H9 (cell line): ENCODE measurements at regions not wholly inside any gene's neighbourhood (a gene's known extent, or its start where the extent isn't known, plus 50 kb on each side); places are given as distances from the start of the nearest gene placed in this dataset.

ENCODE experiments used
- DNase-seq: peaks from one replicate; pipeline ENCODE4 v3.0.0-alpha.2; 2017
- H2AFZ ChIP-seq: one replicate; pipeline ENCODE4 v1.6.1; 2013; ENCODE audit warnings: mild to moderate bottlenecking, low read length, control low read depth, moderate library complexity
- H2AK5ac ChIP-seq: 2 replicates; pipeline ENCODE4 v1.6.1; 2013; ENCODE audit warnings: low read length, control low read depth, mixed read lengths; ENCODE audit not compliant: insufficient read length
- H2BK120ac ChIP-seq: one replicate; pipeline ENCODE4 v1.6.1; 2013; ENCODE audit warnings: low read depth, mild to moderate bottlenecking, low read length, control low read depth, inconsistent platforms; ENCODE audit not compliant: poor library complexity, severe bottlenecking
- H2BK12ac ChIP-seq: 2 replicates; pipeline ENCODE4 v1.6.1; 2013; ENCODE audit warnings: low read length, control low read depth, mixed read lengths, low read depth; ENCODE audit not compliant: insufficient read length
- H2BK15ac ChIP-seq: 2 replicates; pipeline ENCODE4 v1.6.1; 2013; ENCODE audit warnings: low read depth, low read length, control low read depth
- H2BK20ac ChIP-seq: one replicate; pipeline ENCODE4 v1.6.1; 2013; ENCODE audit warnings: low read depth, mild to moderate bottlenecking, low read length, control low read depth, inconsistent platforms; ENCODE audit not compliant: poor library complexity, severe bottlenecking
- H2BK5ac ChIP-seq: 2 replicates; pipeline ENCODE4 v1.6.1; 2013; ENCODE audit warnings: low read length, control low read depth, mixed read lengths; ENCODE audit not compliant: insufficient read length
- H3K14ac ChIP-seq: 2 replicates; pipeline ENCODE4 v1.6.1; 2013; ENCODE audit warnings: low read length, control low read depth; ENCODE audit not compliant: insufficient read depth
- H3K18ac ChIP-seq: 2 replicates; pipeline ENCODE4 v1.6.1; 2013; ENCODE audit warnings: low read depth, mild to moderate bottlenecking, mixed read lengths, low read length, control low read depth; ENCODE audit not compliant: insufficient read length
- H3K23ac ChIP-seq: 2 replicates; pipeline ENCODE4 v1.6.1; 2013; ENCODE audit warnings: low read length, control low read depth, mixed read lengths, low read depth; ENCODE audit not compliant: insufficient read length
- H3K23me2 ChIP-seq: 2 replicates; pipeline ENCODE4 v1.6.1; 2013; ENCODE audit warnings: low read depth, mild to moderate bottlenecking, mixed read lengths, low read length, control low read depth; ENCODE audit not compliant: insufficient read length, poor library complexity, severe bottlenecking
- H3K27ac ChIP-seq: 2 replicates; pipeline ENCODE4 v1.5.1; 2013; ENCODE audit warnings: low read length, control low read depth, mixed read lengths, low read depth; ENCODE audit not compliant: insufficient read length
- H3K27me3 ChIP-seq: 2 replicates; pipeline ENCODE4 v1.6.1; 2013; ENCODE audit warnings: low read length, control low read depth, inconsistent platforms; ENCODE audit not compliant: insufficient read depth
- H3K4ac ChIP-seq: 2 replicates; pipeline ENCODE4 v1.6.1; 2013; ENCODE audit warnings: low read depth, mild to moderate bottlenecking, control low read depth, inconsistent platforms, low read length, moderate library complexity
- H3K4me1 ChIP-seq: 2 replicates; pipeline ENCODE4 v1.6.1; 2013; ENCODE audit warnings: low read length, control low read depth, inconsistent platforms; ENCODE audit not compliant: insufficient read depth
- H3K4me2 ChIP-seq: 2 replicates; pipeline ENCODE4 v1.6.1; 2013; ENCODE audit warnings: low read length, control low read depth, mixed read lengths; ENCODE audit not compliant: insufficient read length, insufficient read depth
- H3K56ac ChIP-seq: 2 replicates; pipeline ENCODE4 v1.6.1; 2013; ENCODE audit warnings: low read depth, mild to moderate bottlenecking, mixed read lengths, low read length, control low read depth; ENCODE audit not compliant: insufficient read length
- H3K79me1 ChIP-seq: 2 replicates; pipeline ENCODE4 v1.6.1; 2013; ENCODE audit warnings: low read depth, mild to moderate bottlenecking, moderate library complexity, low read length, control low read depth, inconsistent platforms; ENCODE audit not compliant: insufficient read depth, poor library complexity, severe bottlenecking
- H3K79me2 ChIP-seq: 2 replicates; pipeline ENCODE4 v1.6.1; 2013; ENCODE audit warnings: low read length, control low read depth, inconsistent platforms; ENCODE audit not compliant: insufficient read depth
- H3K9ac ChIP-seq: 2 replicates; pipeline ENCODE4 v1.6.1; 2013; ENCODE audit warnings: low read length, control low read depth, mixed read lengths; ENCODE audit not compliant: insufficient read length; ENCODE audit errors: extremely low read depth
- H3K9me3 ChIP-seq: one replicate; pipeline ENCODE4 v1.6.1; 2013; ENCODE audit warnings: low read depth, low read length, inconsistent platforms; ENCODE audit not compliant: control insufficient read depth
- H3T11ph ChIP-seq: one replicate; pipeline ENCODE4 v1.6.1; 2013; ENCODE audit warnings: mild to moderate bottlenecking, low read length, control low read depth, inconsistent platforms
- H4K20me1 ChIP-seq: one replicate; pipeline ENCODE4 v1.6.1; 2013; ENCODE audit not compliant: control insufficient read depth, insufficient read length, insufficient read depth
- H4K5ac ChIP-seq: 2 replicates; pipeline ENCODE4 v1.6.1; 2013; ENCODE audit warnings: low read depth, mild to moderate bottlenecking, mixed read lengths, low read length, control low read depth; ENCODE audit not compliant: insufficient read length
- H4K8ac ChIP-seq: replicated peaks from 2 replicates; pipeline ENCODE4 v1.6.1; 2013; ENCODE audit warnings: low read length, control low read depth, mixed read lengths, low read depth; ENCODE audit not compliant: insufficient read length
- H4K91ac ChIP-seq: 2 replicates; pipeline ENCODE4 v1.6.1; 2013; ENCODE audit warnings: low read depth, mild to moderate bottlenecking, moderate library complexity, mixed read lengths, low read length, control low read depth; ENCODE audit not compliant: insufficient read length
- H3K27ac Mint-ChIP-seq, 3 experiments: 2 replicates in 2 of 3; 3 replicates in 1 of 3; pipeline ENCODE4 v1.8.0; 2020 to 2021; ENCODE audit warnings: mixed read lengths in 3 of 3, mild to moderate bottlenecking in 1 of 3, moderate library complexity in 1 of 3
- H3K27me3 Mint-ChIP-seq: 2 replicates; pipeline ENCODE4 v1.8.0; 2021; ENCODE audit warnings: low read depth, mild to moderate bottlenecking, moderate library complexity, mixed read lengths
- H3K36me3 Mint-ChIP-seq, 3 experiments: 2 replicates in 2 of 3; 3 replicates in 1 of 3; pipeline ENCODE4 v1.8.0; 2020 to 2021; ENCODE audit warnings: low read depth in 3 of 3, mixed read lengths in 3 of 3; ENCODE audit not compliant: insufficient read depth in 1 of 3
- H3K4me1 Mint-ChIP-seq, 2 experiments: 2 replicates each; pipeline ENCODE4 v1.8.0; 2020; ENCODE audit warnings: mixed read lengths in 2 of 2
- H3K4me3 Mint-ChIP-seq, 2 experiments: 2 replicates in 1 of 2; 3 replicates in 1 of 2; pipeline ENCODE4 v1.8.0; 2020 to 2021; ENCODE audit warnings: mild to moderate bottlenecking in 2 of 2, mixed read lengths in 2 of 2, moderate library complexity in 1 of 2
- H3K9me3 Mint-ChIP-seq, 2 experiments: 2 replicates in 1 of 2; 3 replicates in 1 of 2; pipeline ENCODE4 v1.8.0; 2020; ENCODE audit warnings: mild to moderate bottlenecking in 2 of 2, mixed read lengths in 2 of 2, moderate library complexity in 1 of 2
- WGBS: extraction: QIAGEN DNeasy Blood & Tissue Kit; methylation state at CpG from one replicate; pipeline ENCODE4 v1.1.7; 2013; ENCODE audit warnings: missing lambda C conversion rate, low lambda C conversion rate, mixed read lengths; ENCODE audit not compliant: insufficient read length; ENCODE audit errors: extremely low coverage; 5-methylcytosine and 5-hydroxymethylcytosine counted together
- TF ChIP-seq, protein P1 (sequence below): fragments of 200-600 bp; sonication (generic); conservative IDR thresholded peaks from 3 replicates; pipeline ENCODE4 v1.8.0; 2021; ENCODE audit warnings: antibody characterized with exemption, mild to moderate bottlenecking

DNA sequence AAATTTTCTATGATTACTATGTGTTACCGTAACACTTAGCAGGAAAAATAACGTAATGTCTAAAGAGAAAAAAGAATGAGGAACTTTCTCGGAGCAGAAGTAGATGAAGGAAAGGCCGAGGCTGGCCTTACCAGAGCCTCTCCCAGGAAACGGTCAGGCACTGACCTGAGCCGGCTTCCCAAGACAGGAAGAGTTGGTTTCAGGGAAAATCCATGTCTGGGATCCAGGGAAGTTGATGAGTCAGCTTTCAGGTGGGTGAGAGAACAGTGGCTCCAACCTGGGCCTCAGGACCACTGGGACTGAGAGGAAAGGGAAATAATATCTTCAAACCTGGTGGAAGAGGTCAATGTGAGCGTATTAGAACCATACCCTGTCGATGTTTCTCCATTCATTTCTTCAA, 93.3 kb upstream of the UBL3 start:
- Histone ChIP-seq H3K23me2 (no peaks in the 10 kb centered on the region), H2BK12ac (no peak overlapping the region), H3K9ac (no peak overlapping the region), H2BK120ac (no peak overlapping the region), H4K8ac (no peak overlapping the region), H3K56ac (no peak overlapping the region), H3K23ac (no peak overlapping the region), H3K27me3 (peaks cover 3% of the 10 kb centered on the region; the same call in 1 of the 2 replicates), H2AK5ac (no peak overlapping the region), H3T11ph (no peak overlapping the region), H3K27ac (no peak overlapping the region), H4K91ac (no peak overlapping the region), H3K4ac (no peak overlapping the region), H2BK15ac (no peak overlapping the region), H4K5ac (no peak overlapping the region), H3K14ac (no peak overlapping the region), H3K18ac (no peak overlapping the region), H3K79me2 (no peaks in the 10 kb centered on the region), H2BK20ac (no peak overlapping the region), H2BK5ac (no peak overlapping the region), H2AFZ (no peak overlapping the region), H3K4me2 (no peak overlapping the region), H4K20me1 (no peaks in the 10 kb centered on the region), H3K9me3 (no peaks in the 10 kb centered on the region), H3K79me1 (no peaks in the 10 kb centered on the region), H3K4me1 (peaks cover 20% of the 10 kb centered on the region)
- DNase-seq, result no peak
- TF ChIP-seq, protein P1, sequence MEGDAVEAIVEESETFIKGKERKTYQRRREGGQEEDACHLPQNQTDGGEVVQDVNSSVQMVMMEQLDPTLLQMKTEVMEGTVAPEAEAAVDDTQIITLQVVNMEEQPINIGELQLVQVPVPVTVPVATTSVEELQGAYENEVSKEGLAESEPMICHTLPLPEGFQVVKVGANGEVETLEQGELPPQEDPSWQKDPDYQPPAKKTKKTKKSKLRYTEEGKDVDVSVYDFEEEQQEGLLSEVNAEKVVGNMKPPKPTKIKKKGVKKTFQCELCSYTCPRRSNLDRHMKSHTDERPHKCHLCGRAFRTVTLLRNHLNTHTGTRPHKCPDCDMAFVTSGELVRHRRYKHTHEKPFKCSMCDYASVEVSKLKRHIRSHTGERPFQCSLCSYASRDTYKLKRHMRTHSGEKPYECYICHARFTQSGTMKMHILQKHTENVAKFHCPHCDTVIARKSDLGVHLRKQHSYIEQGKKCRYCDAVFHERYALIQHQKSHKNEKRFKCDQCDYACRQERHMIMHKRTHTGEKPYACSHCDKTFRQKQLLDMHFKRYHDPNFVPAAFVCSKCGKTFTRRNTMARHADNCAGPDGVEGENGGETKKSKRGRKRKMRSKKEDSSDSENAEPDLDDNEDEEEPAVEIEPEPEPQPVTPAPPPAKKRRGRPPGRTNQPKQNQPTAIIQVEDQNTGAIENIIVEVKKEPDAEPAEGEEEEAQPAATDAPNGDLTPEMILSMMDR, result no peak
- H3K27me3 Mint-ChIP-seq, result peaks cover 38% of the 10 kb centered on the region
- H3K27ac Mint-ChIP-seq, result peak overlapping the region; percentile 85 to 94 (median 92)
- peaks cover 0 to 4% (median 2%) of the 10 kb centered on the region in 3 experiments; a peak in 2 of 7 replicates for H3K36me3 Mint-ChIP-seq
- H3K4me3 Mint-ChIP-seq, result 0 out of 5 replicates have a peak overlapping the region, but pooled peaks of 1 of the 2 experiments have one; percentile 43
- no CpG with 5 or more reads among the region's 8 CpGs for WGBS
- no peaks in the 10 kb centered on the region; a peak in 1 of 5 replicates for H3K9me3 Mint-ChIP-seq
- peaks cover 69 to 70% of the 10 kb centered on the region in 2 experiments for H3K4me1 Mint-ChIP-seq
